Kasumi-1 (cell line): ENCODE measurements at regions not wholly inside any gene's neighbourhood (a gene's known extent, or its start where the extent isn't known, plus 50 kb on each side); places are given as distances from the start of the nearest gene placed in this dataset.
"Not testable (repeated sequence)": the region's sequence is repeated elsewhere in the genome, so short reads cannot be mapped to it uniquely, and the experiment has no call there.

ENCODE experiments used
- DNase-seq, 2 experiments: peaks; one replicate each; lab custom pipeline; 2025; lab: John Stamatoyannopoulos, UW

DNA sequence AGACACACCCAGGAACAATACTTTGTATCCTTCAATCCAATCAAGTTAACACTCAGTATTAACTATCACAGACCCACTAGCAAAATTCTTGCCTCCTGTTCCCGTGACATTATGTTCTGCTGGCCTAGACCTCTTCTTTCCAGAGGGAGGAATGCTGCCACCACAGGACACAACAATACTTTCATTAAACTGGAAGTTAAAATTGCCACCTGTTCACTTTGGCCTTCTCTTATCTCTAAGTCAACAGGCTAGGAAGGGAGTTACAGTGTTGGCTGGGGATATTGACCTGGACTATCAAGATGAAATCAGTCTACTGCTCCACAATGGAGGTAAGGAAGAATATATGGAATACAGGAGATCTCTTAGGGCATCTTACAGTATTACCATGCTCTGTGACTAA lies 1000.4 kb upstream of the GBE1 start:
- no peak for DNase-seq

DNA sequence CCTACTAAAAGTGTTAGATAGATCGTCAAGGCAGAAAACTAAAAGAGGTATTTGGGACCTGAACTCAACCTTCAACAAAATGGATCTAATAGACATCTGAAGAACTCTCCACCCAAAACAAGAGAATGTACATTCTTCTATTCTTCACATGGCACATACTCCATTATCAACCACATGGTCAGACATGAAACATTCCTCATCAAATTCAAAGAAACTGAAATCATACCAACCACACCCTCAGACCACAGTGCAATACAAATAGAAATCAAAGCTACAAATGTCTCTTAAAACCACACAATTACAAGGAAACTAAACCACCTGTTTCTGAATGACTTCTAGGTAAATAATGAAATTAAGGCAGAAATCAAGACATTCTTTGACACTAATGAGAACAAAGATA lies 984.1 kb upstream of the GBE1 start:
- no peak for DNase-seq

GRCh38 chr3:82743196-82743595 lies 981.8 kb upstream of the GBE1 start:
- DNase-seq, result no peak

GRCh38 chr3:82741346-82741745 lies 979.9 kb upstream of the GBE1 start:
- DNase-seq, result no peak

DNA sequence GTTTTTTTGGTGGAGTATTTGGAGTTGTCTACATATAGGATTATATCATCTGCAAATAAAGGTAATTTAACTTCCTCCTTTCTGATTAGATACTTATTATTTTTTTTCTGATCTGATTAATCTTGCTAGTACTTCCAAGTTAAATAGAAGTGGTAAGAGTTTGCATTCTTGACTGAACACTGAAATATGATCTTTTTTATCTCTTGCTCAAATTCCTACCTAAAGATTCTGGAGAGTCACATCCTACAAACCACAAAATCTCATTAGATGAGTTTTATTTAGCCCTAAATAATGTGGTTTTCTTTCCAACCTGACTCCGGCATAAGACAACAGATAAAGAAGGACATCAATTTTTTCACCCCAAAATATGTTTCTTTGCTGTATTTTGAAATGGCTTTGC lies 977.9 kb upstream of the GBE1 start:
- DNase-seq, result no peak

DNA sequence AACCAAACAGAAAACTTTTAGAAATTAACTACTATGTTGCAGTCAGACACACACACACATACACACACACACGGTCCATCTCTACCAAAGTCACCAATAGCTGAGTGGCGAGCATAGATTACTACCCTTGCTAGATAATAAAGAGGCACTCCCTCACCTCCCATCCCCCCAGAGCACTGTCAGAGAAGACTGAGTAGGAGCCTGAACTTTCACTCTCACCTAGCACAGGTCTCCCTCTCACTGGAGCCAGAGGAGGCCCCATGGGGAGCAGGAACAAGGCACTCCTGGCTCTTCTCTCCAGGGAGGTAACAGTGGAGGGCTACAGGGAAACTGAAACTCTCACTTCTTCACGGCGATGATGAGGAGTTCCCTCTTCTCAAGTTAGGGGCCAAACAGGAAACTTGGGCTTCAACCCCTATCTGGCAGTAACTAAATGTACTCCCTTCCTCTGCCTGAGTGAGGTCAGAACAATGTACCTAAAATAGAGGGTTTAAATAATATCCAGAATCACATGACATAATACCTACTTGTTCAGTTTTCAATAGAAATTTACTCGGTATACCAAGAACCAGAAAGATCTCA lies 975.3 kb upstream of the GBE1 start:
- peak; percentile 63 to 75 for DNase-seq

GRCh38 chr3:82715091-82715856 lies 953.8 kb upstream of the GBE1 start:
- DNase-seq, result no peak

DNA sequence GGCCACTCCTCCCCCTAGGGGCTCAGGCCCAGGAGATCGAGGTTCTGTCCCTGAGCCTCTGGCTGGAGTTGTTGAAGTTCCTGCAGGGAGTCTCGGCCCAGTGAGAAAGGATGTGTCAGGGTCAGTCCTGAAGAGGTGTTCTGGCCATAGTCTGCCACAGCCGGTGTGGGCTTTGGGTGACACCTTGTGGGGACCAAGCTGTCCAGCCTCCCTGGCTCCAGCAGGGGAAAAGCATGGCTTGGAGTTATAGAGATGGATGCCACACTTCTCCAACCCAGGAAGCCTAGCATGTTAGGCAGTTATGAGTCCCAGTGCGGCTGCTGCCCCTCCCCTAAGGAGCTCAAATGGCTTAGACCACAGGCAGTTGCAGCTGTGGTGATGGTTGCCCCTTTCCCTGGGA lies 945.6 kb upstream of the GBE1 start:
- DNase-seq, result no peak

- no peak for DNase-seq
These were observed 924.3 kb upstream of the GBE1 start for GRCh38 chr3:82685761-82686160.

- no peak for DNase-seq
These were observed 915.0 kb upstream of the GBE1 start for GRCh38 chr3:82676356-82677026.

- DNase-seq, result no peak
These were observed 911.5 kb upstream of the GBE1 start for GRCh38 chr3:82672966-82673365.

- no peak for DNase-seq
These were observed 910.0 kb upstream of the GBE1 start for GRCh38 chr3:82671466-82671865.

DNA sequence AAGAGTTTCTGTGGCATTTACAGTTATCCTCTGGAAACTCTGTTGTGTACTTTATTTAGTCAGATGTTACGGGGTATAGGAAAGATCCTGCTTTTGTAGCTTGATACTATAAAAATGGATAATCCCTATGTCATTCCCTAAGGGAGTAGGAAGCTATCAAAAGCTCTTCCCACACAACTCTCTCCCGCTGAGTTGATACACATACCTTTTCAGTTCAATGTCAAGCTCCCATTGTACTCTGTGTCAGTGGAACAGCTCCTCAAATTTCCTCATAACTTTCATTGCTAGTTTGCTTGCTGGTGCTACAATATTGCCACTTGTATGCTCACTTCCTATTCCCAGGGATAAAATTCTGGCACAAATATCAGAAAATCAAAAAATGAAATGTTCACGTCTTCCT lies 893.3 kb upstream of the GBE1 start:
- no peak for DNase-seq

GRCh38 chr3:82643948-82644347 lies 882.5 kb upstream of the GBE1 start:
- peak in 1 of 2 experiments; percentile 4 for DNase-seq

DNA sequence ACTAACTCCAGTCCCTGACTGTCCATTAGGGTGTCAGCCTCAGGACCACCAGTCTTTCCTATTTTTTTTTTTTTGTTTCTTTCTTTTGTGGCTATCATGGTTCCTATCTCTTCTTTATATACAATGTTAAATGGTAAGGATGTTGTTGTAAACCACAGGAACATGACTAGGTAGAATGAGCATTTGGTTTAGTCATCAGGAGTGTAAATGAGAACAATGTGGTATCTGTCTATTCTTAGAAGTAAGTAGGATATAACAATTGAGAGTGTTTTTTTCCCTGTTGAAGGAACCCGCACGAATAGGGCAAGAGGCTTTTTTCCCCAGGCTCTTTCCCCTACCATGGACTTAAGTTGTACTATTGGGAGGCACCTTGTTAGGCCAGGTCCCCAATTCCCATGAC lies 880.3 kb upstream of the GBE1 start:
- DNase-seq, result no peak

- no peak for DNase-seq
These were observed 878.8 kb upstream of the GBE1 start for GRCh38 chr3:82640254-82640653.

DNA sequence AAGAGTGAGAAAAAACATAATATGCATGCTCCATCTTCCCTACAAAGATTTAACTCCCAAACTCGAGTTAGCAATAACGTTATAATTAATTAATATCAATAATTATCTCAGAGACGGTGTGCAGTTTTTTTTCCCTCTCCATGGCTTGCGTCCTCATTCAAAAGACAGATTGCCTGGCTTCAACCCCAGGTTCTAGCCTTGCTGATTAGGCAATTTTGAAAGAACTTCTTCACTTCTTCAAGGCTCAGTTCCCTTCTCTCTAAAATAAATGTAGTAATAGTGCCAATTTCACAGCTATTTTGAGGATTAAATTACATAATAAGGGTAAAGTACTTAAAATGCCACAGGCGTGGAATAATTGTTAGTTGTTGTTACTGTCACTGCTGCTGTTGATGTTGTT lies 876.1 kb upstream of the GBE1 start:
- DNase-seq, result no peak

DNA sequence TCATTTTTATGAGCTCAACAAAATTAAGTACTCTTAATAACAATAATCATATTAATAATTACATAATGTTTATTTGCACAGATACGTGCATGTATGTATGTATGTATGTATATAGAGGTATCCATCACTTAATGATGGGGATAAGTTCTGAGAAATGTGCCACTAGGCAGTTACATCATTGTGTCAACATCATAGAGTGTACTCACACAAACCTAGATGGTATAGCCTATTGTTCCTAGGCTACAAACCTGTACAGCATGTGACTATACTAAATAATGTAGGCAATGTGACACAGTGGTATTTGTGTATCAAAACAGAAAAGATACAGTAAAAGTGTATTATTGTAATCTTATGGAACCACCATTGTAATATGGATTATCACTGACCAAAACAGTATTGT lies 874.7 kb upstream of the GBE1 start:
- no peak for DNase-seq

GRCh38 chr3:82633319-82633718 lies 871.9 kb upstream of the GBE1 start:
- no peak for DNase-seq

GRCh38 chr3:82629937-82630336 lies 868.5 kb upstream of the GBE1 start:
- no peak for DNase-seq

- no peak for DNase-seq
These were observed 867.1 kb upstream of the GBE1 start for GRCh38 chr3:82628385-82629014.

GRCh38 chr3:82627733-82628132 lies 866.3 kb upstream of the GBE1 start:
- DNase-seq, result no peak

GRCh38 chr3:82620744-82621143 lies 859.3 kb upstream of the GBE1 start:
- not testable (repeated sequence) for DNase-seq
